Vagina (tissue), 2 donors: ENCODE measurements at regions not wholly inside any gene's neighbourhood (a gene's known extent, or its start where the extent isn't known, plus 50 kb on each side); places are given as distances from the start of the nearest gene placed in this dataset.

Source experiments
- POLR2A ChIP-seq, 2 donors: fragments of 450-650 bp; IDR thresholded peaks; one replicate each; pipeline ENCODE4 v1.6.1; 2017; ENCODE audit warnings: antibody characterized with exemption in 2 of 2, mild to moderate bottlenecking in 2 of 2, moderate library complexity in 2 of 2
- POLR2AphosphoS5 ChIP-seq, 2 donors: sonication (generic); formaldehyde crosslinking; IDR thresholded peaks; one replicate each; pipeline ENCODE4 v1.9.0; 2017; ENCODE audit warnings: antibody characterized with exemption in 2 of 2, mild to moderate bottlenecking in 2 of 2, low read depth in 1 of 2; ENCODE audit not compliant: insufficient read depth in 1 of 2
- TF ChIP-seq, protein P1 (sequence below), 3 experiments: fragments of 450-650 bp in 2 of 3; fragments of 200-600 bp in 1 of 3; sonication (generic) in 1 of 3; IDR thresholded peaks; one replicate each; pipeline ENCODE4 v1.5.1; 2017 to 2019; ENCODE audit warnings: antibody characterized with exemption in 3 of 3, mild to moderate bottlenecking in 2 of 3, moderate library complexity in 2 of 3

GRCh38 chr4:41880022-41880837 lies 55.0 kb upstream of the TMEM33 start:
- TF ChIP-seq POLR2A (IDR thresholded peaks at IDR 0.05) (no peak), POLR2AphosphoS5 (IDR thresholded peaks at IDR 0.05; ENCODE audit: insufficient read depth in 1 of 2, low read depth in 1 of 2) (no peak)
- TF ChIP-seq, protein P1, sequence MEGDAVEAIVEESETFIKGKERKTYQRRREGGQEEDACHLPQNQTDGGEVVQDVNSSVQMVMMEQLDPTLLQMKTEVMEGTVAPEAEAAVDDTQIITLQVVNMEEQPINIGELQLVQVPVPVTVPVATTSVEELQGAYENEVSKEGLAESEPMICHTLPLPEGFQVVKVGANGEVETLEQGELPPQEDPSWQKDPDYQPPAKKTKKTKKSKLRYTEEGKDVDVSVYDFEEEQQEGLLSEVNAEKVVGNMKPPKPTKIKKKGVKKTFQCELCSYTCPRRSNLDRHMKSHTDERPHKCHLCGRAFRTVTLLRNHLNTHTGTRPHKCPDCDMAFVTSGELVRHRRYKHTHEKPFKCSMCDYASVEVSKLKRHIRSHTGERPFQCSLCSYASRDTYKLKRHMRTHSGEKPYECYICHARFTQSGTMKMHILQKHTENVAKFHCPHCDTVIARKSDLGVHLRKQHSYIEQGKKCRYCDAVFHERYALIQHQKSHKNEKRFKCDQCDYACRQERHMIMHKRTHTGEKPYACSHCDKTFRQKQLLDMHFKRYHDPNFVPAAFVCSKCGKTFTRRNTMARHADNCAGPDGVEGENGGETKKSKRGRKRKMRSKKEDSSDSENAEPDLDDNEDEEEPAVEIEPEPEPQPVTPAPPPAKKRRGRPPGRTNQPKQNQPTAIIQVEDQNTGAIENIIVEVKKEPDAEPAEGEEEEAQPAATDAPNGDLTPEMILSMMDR (IDR thresholded peaks at IDR 0.05), result no peak
